ENCODE measurements at regions not wholly inside any gene's neighbourhood (a gene's known extent, or its start where the extent isn't known, plus 50 kb on each side); places are given as distances from the start of the nearest gene placed in this dataset.
"Not testable (repeated sequence)": the region's sequence is repeated elsewhere in the genome, so short reads cannot be mapped to it uniquely, and the experiment has no call there.

GRCh38 chr7:19561121-19561805, 147.6 kb downstream of the POLR1F start:
- peak; percentile 71 to 78 for DNase-seq (ENCODE audit: low read depth in 2 of 2)

GRCh38 chr7:19560111-19560883, 148.5 kb downstream of the POLR1F start:
- no peak for TF ChIP-seq CTCF (IDR thresholded peaks at IDR 0.05; ENCODE audit: low read depth, low read length)
- peak; percentile 73 to 95 for DNase-seq (ENCODE audit: low read depth in 2 of 2)
- peak overlapping the region in 1 of 2 donors; percentile 8 for H3K4me3 ChIP-seq (replicated peaks in 1 of 2; ENCODE audit: low read depth in 2 of 2, low read length in 2 of 2)

More at GRCh38 chr7:19561121-19561805, 147.6 kb downstream of the POLR1F start:
- no peak overlapping the region for H3K4me3 ChIP-seq (replicated peaks in 1 of 2; ENCODE audit: low read depth in 2 of 2, low read length in 2 of 2)
- no peak for TF ChIP-seq CTCF (IDR thresholded peaks at IDR 0.05; ENCODE audit: low read depth, low read length)

- peak; percentile 38 to 84 for DNase-seq (ENCODE audit: low read depth in 2 of 2)
- H3K4me3 ChIP-seq (replicated peaks in 1 of 2; ENCODE audit: low read depth in 2 of 2, low read length in 2 of 2): no peak overlapping the region
- no peak for TF ChIP-seq CTCF (IDR thresholded peaks at IDR 0.05; ENCODE audit: low read depth, low read length)
Measured at GRCh38 chr7:19558527-19558926, 150.3 kb downstream of the POLR1F start.

GRCh38 chr7:19557726-19558465, 150.9 kb downstream of the POLR1F start:
- no peak overlapping the region for H3K4me3 ChIP-seq (replicated peaks in 1 of 2; ENCODE audit: low read depth in 2 of 2, low read length in 2 of 2)
- TF ChIP-seq CTCF (IDR thresholded peaks at IDR 0.05; ENCODE audit: low read depth, low read length): no peak
- DNase-seq (ENCODE audit: low read depth in 2 of 2): peak in 1 of 2 donors; percentile 69

- no peak for TF ChIP-seq CTCF (IDR thresholded peaks at IDR 0.05; ENCODE audit: low read depth, low read length)
- no peak overlapping the region for H3K4me3 ChIP-seq (replicated peaks in 1 of 2; ENCODE audit: low read depth in 2 of 2, low read length in 2 of 2)
- DNase-seq (ENCODE audit: low read depth in 2 of 2): peak in 1 of 2 donors; percentile 7
Measured at GRCh38 chr7:19554581-19554980, 154.3 kb downstream of the POLR1F start.

GRCh38 chr7:19552576-19552975, 156.3 kb downstream of the POLR1F start:
- peak in 1 of 2 donors; percentile 32 for DNase-seq (ENCODE audit: low read depth in 2 of 2)
- no peak overlapping the region for H3K4me3 ChIP-seq (replicated peaks in 1 of 2; ENCODE audit: low read depth in 2 of 2, low read length in 2 of 2)
- no peak for TF ChIP-seq CTCF (IDR thresholded peaks at IDR 0.05; ENCODE audit: low read depth, low read length)

GRCh38 chr7:19549246-19549645, 159.6 kb downstream of the POLR1F start:
- DNase-seq (ENCODE audit: low read depth in 2 of 2); H3K4me3 ChIP-seq (replicated peaks in 1 of 2; ENCODE audit: low read depth in 2 of 2, low read length in 2 of 2): not testable (repeated sequence)
